Spleen (tissue), 11 donors: ENCODE measurements at regions not wholly inside any gene's neighbourhood (a gene's known extent, or its start where the extent isn't known, plus 50 kb on each side); places are given as distances from the start of the nearest gene placed in this dataset.

ENCODE experiments used
- DNase-seq: peaks from one replicate; pipeline ENCODE4 v3.0.0-alpha.2; 2020
- H3K27ac ChIP-seq, 8 donors: fragments of 200-600 bp; sonication (generic) in 7 of 8; 1 replicate in 4 of 8; 2 replicates in 4 of 8; pipeline versions ENCODE4 v1.5.0 to v1.8.0; 2016 to 2021; ENCODE audit warnings: inconsistent platforms in 4 of 8, mild to moderate bottlenecking in 4 of 8, moderate library complexity in 1 of 8
- H3K27me3 ChIP-seq, 7 donors: fragments of 200-600 bp; sonication (generic) in 6 of 7; replicated peaks in 1 of 7; 1 replicate in 4 of 7; 2 replicates in 3 of 7; pipeline versions ENCODE4 v1.5.0 to v1.8.0; 2016 to 2021; ENCODE audit warnings: inconsistent platforms in 3 of 7, mild to moderate bottlenecking in 1 of 7
- H3K36me3 ChIP-seq, 6 donors: fragments of 200-600 bp; sonication (generic) in 5 of 6; 1 replicate in 4 of 6; 2 replicates in 2 of 6; pipeline versions ENCODE4 v1.5.0 to v1.8.0; 2016 to 2021; ENCODE audit warnings: inconsistent platforms in 2 of 6
- H3K4me1 ChIP-seq, 6 donors: fragments of 200-600 bp; sonication (generic) in 5 of 6; 1 replicate in 3 of 6; 2 replicates in 3 of 6; pipeline versions ENCODE4 v1.5.0 to v1.8.0; 2016 to 2021; ENCODE audit warnings: inconsistent platforms in 3 of 6
- H3K4me3 ChIP-seq, 8 donors: fragments of 200-600 bp; sonication (generic) in 7 of 8; 1 replicate in 4 of 8; 2 replicates in 4 of 8; pipeline versions ENCODE4 v1.5.0 to v1.8.0; 2016 to 2021; ENCODE audit warnings: inconsistent platforms in 4 of 8, mild to moderate bottlenecking in 4 of 8, moderate library complexity in 2 of 8
- H3K9me3 ChIP-seq, 8 donors: fragments of 200-600 bp; sonication (generic) in 7 of 8; 1 replicate in 4 of 8; 2 replicates in 4 of 8; pipeline versions ENCODE4 v1.5.0 to v1.8.0; 2016 to 2021; ENCODE audit warnings: inconsistent platforms in 4 of 8
- POLR2A ChIP-seq, 3 donors: fragments of 450-650 bp; IDR thresholded peaks; one replicate each; pipeline ENCODE4 v1.5.1; 2017; ENCODE audit warnings: antibody characterized with exemption in 3 of 3, mild to moderate bottlenecking in 1 of 3
- POLR2AphosphoS5 ChIP-seq, 3 donors: sonication (generic); formaldehyde crosslinking; IDR thresholded peaks; one replicate each; pipeline ENCODE4 v1.5.1; 2017; ENCODE audit warnings: antibody characterized with exemption in 3 of 3
- WGBS, 5 donors: extraction: QIAGEN DNeasy Blood & Tissue Kit in 3 of 5; methylation state at CpG; one replicate each; pipeline versions ENCODE4 v1.1.5 to v1.1.7; 2013 to 2018; 5-methylcytosine and 5-hydroxymethylcytosine counted together
- intact Hi-C: fragments of 100-400 bp; cut with DNase I; formaldehyde crosslinking; loops from one replicate; pipeline ENCODE4 v1.15.0; 2023; ENCODE audit warnings: low total_unique reads
- TF ChIP-seq, protein P1 (sequence below), 11 experiments: fragments of 200-600 bp in 7 of 11; fragments of 450-650 bp in 4 of 11; sonication (generic) in 4 of 11; IDR thresholded peaks in 8 of 11; conservative IDR thresholded peaks in 3 of 11; 1 replicate in 7 of 11; 2 replicates in 4 of 11; pipeline versions ENCODE4 v1.4.0 to v1.8.0; 2016 to 2021; ENCODE audit warnings: antibody characterized with exemption in 11 of 11, inconsistent platforms in 4 of 11, mild to moderate bottlenecking in 1 of 11
- donor health status: healthy with polysubstance abuse.
- donor health status: DM: no; HTN: no; CAD: no; lungs with moderate emphysema.
- donor health status: DM: no; HTN: no; CAD: no.
- donor health status: Bipolar disorder and iron deficiency.
- donor health status: healthy.
- donor health status: DM: no; HTN: no; CAD: no.
- donor health status: DM: yes; HTN: yes; CAD: no.

DNA sequence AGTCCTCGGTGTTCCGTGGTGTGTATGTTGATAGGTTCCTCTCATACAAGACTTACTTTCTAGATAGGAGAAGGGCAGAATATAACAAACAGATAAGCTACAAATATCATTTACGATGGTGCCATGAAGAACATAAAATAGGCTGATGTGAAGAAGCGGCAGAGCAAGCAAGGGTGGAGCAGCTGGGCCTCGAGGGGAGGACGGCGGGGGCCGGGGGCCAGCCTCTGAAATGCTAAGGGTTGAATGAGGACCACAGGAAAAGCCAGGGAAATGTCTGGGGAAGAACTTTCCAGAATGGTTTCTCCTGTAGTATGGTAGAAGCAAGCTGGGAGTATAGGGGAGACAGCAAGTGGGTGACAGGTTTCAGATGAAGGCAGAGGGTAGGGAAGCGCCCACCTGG lies 529.5 kb downstream of the LIG4 start:
- no peak for TF ChIP-seq POLR2A (IDR thresholded peaks at IDR 0.05)
- TF ChIP-seq, protein P1, sequence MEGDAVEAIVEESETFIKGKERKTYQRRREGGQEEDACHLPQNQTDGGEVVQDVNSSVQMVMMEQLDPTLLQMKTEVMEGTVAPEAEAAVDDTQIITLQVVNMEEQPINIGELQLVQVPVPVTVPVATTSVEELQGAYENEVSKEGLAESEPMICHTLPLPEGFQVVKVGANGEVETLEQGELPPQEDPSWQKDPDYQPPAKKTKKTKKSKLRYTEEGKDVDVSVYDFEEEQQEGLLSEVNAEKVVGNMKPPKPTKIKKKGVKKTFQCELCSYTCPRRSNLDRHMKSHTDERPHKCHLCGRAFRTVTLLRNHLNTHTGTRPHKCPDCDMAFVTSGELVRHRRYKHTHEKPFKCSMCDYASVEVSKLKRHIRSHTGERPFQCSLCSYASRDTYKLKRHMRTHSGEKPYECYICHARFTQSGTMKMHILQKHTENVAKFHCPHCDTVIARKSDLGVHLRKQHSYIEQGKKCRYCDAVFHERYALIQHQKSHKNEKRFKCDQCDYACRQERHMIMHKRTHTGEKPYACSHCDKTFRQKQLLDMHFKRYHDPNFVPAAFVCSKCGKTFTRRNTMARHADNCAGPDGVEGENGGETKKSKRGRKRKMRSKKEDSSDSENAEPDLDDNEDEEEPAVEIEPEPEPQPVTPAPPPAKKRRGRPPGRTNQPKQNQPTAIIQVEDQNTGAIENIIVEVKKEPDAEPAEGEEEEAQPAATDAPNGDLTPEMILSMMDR (IDR thresholded peaks at IDR 0.05 in 8 of 11, conservative IDR thresholded peaks at IDR 0.05 in 3 of 11) = no peak
- TF ChIP-seq POLR2AphosphoS5 (IDR thresholded peaks at IDR 0.05) = no peak
- Histone ChIP-seq H3K27me3 (no peaks in the 10 kb centered on the region), H3K4me3 (no peak overlapping the region), H3K4me1 (no peaks in the 10 kb centered on the region), H3K27ac (no peak overlapping the region), H3K36me3 (no peaks in the 10 kb centered on the region), H3K9me3 (peaks cover 0 to 22% (median 2%) of the 10 kb centered on the region in 8 donors)
- WGBS, 5 donors = 88 to 94% (median 90%) methylated on average over 9 of the region's 9 CpGs
- intact Hi-C loops = no loop called here
- no peak for DNase-seq

- Histone ChIP-seq H3K4me1 (no peaks in the 10 kb centered on the region), H3K4me3 (no peak overlapping the region), H3K27me3 (no peaks in the 10 kb centered on the region), H3K27ac (no peak overlapping the region), H3K9me3 (peaks cover 0 to 19% (median 2%) of the 10 kb centered on the region in 8 donors), H3K36me3 (no peaks in the 10 kb centered on the region)
- TF ChIP-seq POLR2A (IDR thresholded peaks at IDR 0.05) = no peak
- TF ChIP-seq, protein P1 (IDR thresholded peaks at IDR 0.05 in 8 of 11, conservative IDR thresholded peaks at IDR 0.05 in 3 of 11) = no peak
- TF ChIP-seq POLR2AphosphoS5 (IDR thresholded peaks at IDR 0.05) = no peak
- no peak for DNase-seq
- intact Hi-C loops = no loop called here
- 62 to 72% (median 66%) methylated on average over 10 of the region's 10 CpGs for WGBS, 5 donors
These were observed 533.7 kb downstream of the LIG4 start for GRCh38 chr13:107681600-107681999.

GRCh38 chr13:107680115-107680514 lies 535.2 kb downstream of the LIG4 start:
- Histone ChIP-seq H3K27ac (no peak overlapping the region), H3K4me1 (no peaks in the 10 kb centered on the region), H3K36me3 (no peaks in the 10 kb centered on the region), H3K9me3 (peaks cover 0 to 10% (median 3%) of the 10 kb centered on the region in 8 donors), H3K4me3 (no peak overlapping the region), H3K27me3 (no peaks in the 10 kb centered on the region)
- TF ChIP-seq POLR2AphosphoS5 (IDR thresholded peaks at IDR 0.05) = no peak
- intact Hi-C loops = no loop called here
- DNase-seq = no peak
- WGBS, 5 donors = 78 to 84% (median 81%) methylated on average over 7 of the region's 7 CpGs

GRCh38 chr13:107678075-107678689 lies 537.2 kb downstream of the LIG4 start:
- no peak for DNase-seq
- no peak for TF ChIP-seq POLR2A (IDR thresholded peaks at IDR 0.05)
- TF ChIP-seq, protein P1 (IDR thresholded peaks at IDR 0.05 in 8 of 11, conservative IDR thresholded peaks at IDR 0.05 in 3 of 11) = no peak
- TF ChIP-seq POLR2AphosphoS5 (IDR thresholded peaks at IDR 0.05) = no peak

More at GRCh38 chr13:107678075-107678689, 537.2 kb downstream of the LIG4 start:
- WGBS, 5 donors = 75 to 84% (median 79%) methylated on average over 11 of the region's 11 CpGs
- H3K4me1 ChIP-seq = no peaks in the 10 kb centered on the region
- intact Hi-C loops = no loop called here
- no peak overlapping the region for H3K4me3 ChIP-seq
- no peak overlapping the region for H3K27ac ChIP-seq
- no peaks in the 10 kb centered on the region for H3K36me3 ChIP-seq
- H3K27me3 ChIP-seq = no peaks in the 10 kb centered on the region
- peaks cover 0 to 10% (median 0%) of the 10 kb centered on the region in 8 donors for H3K9me3 ChIP-seq
